CD14-positive monocyte (primary cell): ENCODE measurements at regions not wholly inside any gene's neighbourhood (a gene's known extent, or its start where the extent isn't known, plus 50 kb on each side); places are given as distances from the start of the nearest gene placed in this dataset.

Source experiments
- DNase-seq, 3 donors: peaks; one replicate each; pipeline ENCODE4 v3.0.0-alpha.2; 2011 to 2022
- H2AFZ ChIP-seq: 2 replicates; pipeline ENCODE4 v1.6.0; 2012; ENCODE audit warnings: mild to moderate bottlenecking, low read depth, low read length, inconsistent platforms; ENCODE audit not compliant: insufficient read depth, poor library complexity, severe bottlenecking
- H3K27ac ChIP-seq, 2 donors: 1 replicate in 1 of 2; 2 replicates in 1 of 2; pipeline ENCODE4 v1.5.1; 2012 to 2013; ENCODE audit warnings: low read length in 2 of 2, control low read depth in 1 of 2, inconsistent platforms in 1 of 2, low read depth in 1 of 2, mild to moderate bottlenecking in 1 of 2
- H3K27me3 ChIP-seq, 2 donors: one replicate each; pipeline versions ENCODE4 v1.6.0 to v1.6.1; 2011 to 2013; ENCODE audit warnings: low read length in 2 of 2; ENCODE audit not compliant: control insufficient read depth in 2 of 2, insufficient read depth in 2 of 2
- H3K36me3 ChIP-seq, 2 donors: replicated peaks in 1 of 2; 1 replicate in 1 of 2; 2 replicates in 1 of 2; pipeline versions ENCODE4 v1.5.1 to v1.6.1; 2012 to 2013; ENCODE audit warnings: low read length in 2 of 2, control low read depth in 1 of 2, inconsistent platforms in 1 of 2, mild to moderate bottlenecking in 1 of 2; ENCODE audit not compliant: insufficient read depth in 2 of 2, control insufficient read depth in 1 of 2
- H3K4me1 ChIP-seq, 2 donors: 1 replicate in 1 of 2; 2 replicates in 1 of 2; pipeline versions ENCODE4 v1.5.1 to v1.6.1; 2012 to 2013; ENCODE audit warnings: low read length in 2 of 2, control low read depth in 1 of 2, inconsistent platforms in 1 of 2, mild to moderate bottlenecking in 1 of 2, moderate library complexity in 1 of 2; ENCODE audit not compliant: insufficient read depth in 2 of 2, control insufficient read depth in 1 of 2
- H3K4me2 ChIP-seq: replicated peaks from 2 replicates; pipeline ENCODE3; 2012; ENCODE audit warnings: low read length, moderate library complexity, mild to moderate bottlenecking; ENCODE audit not compliant: poor library complexity, severe bottlenecking; ENCODE audit errors: extremely low read depth
- H3K4me3 ChIP-seq, 3 experiments: fragments of 200-600 bp in 1 of 3; sonication (generic) in 1 of 3; replicated peaks in 1 of 3; 1 replicate in 2 of 3; 2 replicates in 1 of 3; pipeline ENCODE4 v1.5.1; 2011 to 2013; ENCODE audit warnings: low read length in 3 of 3, mild to moderate bottlenecking in 3 of 3, control low read depth in 2 of 3, low read depth in 2 of 3, inconsistent platforms in 1 of 3, moderate library complexity in 1 of 3
- H3K79me2 ChIP-seq: 2 replicates; pipeline ENCODE4 v1.6.0; 2012; ENCODE audit warnings: mild to moderate bottlenecking, control low read depth, inconsistent platforms, low read length, moderate library complexity; ENCODE audit not compliant: insufficient read depth
- H3K9ac ChIP-seq: 2 replicates; pipeline ENCODE4 v1.6.0; 2017; ENCODE audit warnings: low read length, mild to moderate bottlenecking; ENCODE audit not compliant: insufficient read depth, poor library complexity, severe bottlenecking
- H3K9me3 ChIP-seq, 2 donors: replicated peaks in 1 of 2; 1 replicate in 1 of 2; 2 replicates in 1 of 2; pipeline versions ENCODE4 v1.5.1 to v1.6.1; 2012 to 2013; ENCODE audit warnings: low read length in 2 of 2, control low read depth in 1 of 2; ENCODE audit not compliant: control insufficient read depth in 1 of 2, insufficient read depth in 1 of 2
- H4K20me1 ChIP-seq: 2 replicates; pipeline ENCODE4 v1.6.0; 2012; ENCODE audit warnings: mild to moderate bottlenecking, low read length, control low read depth, moderate library complexity; ENCODE audit not compliant: insufficient read depth
- H3K27ac Mint-ChIP-seq, 7 donors: one replicate each; pipeline ENCODE4 v1.8.0; 2020; ENCODE audit warnings: mild to moderate bottlenecking in 7 of 7, mixed read lengths in 7 of 7, moderate library complexity in 6 of 7, inconsistent platforms in 2 of 7
- H3K27me3 Mint-ChIP-seq, 3 donors: one replicate each; pipeline ENCODE4 v1.8.0; 2021 to 2022; ENCODE audit warnings: low read depth in 3 of 3, mild to moderate bottlenecking in 3 of 3, mixed read lengths in 3 of 3, moderate library complexity in 3 of 3, inconsistent platforms in 1 of 3
- H3K36me3 Mint-ChIP-seq, 2 donors: one replicate each; pipeline ENCODE4 v1.8.0; 2020; ENCODE audit warnings: mixed read lengths in 2 of 2, inconsistent platforms in 1 of 2, mild to moderate bottlenecking in 1 of 2
- H3K4me1 Mint-ChIP-seq: one replicate; pipeline ENCODE4 v1.8.0; 2020; ENCODE audit warnings: mild to moderate bottlenecking, mixed read lengths
- H3K4me3 Mint-ChIP-seq, 2 donors: one replicate each; pipeline ENCODE4 v1.8.0; 2020; ENCODE audit warnings: mild to moderate bottlenecking in 2 of 2, mixed read lengths in 2 of 2, moderate library complexity in 1 of 2
- H3K9me3 Mint-ChIP-seq, 7 donors: one replicate each; pipeline ENCODE4 v1.8.0; 2020 to 2022; ENCODE audit warnings: mixed read lengths in 7 of 7, mild to moderate bottlenecking in 6 of 7, moderate library complexity in 6 of 7, inconsistent platforms in 2 of 7
- CTCF ChIP-seq: fragments of 200-600 bp; IDR thresholded peaks from one replicate; pipeline ENCODE4 v1.8.0; 2022; ENCODE audit warnings: antibody characterized with exemption, mild to moderate bottlenecking
- WGBS: methylation state at CpG from one replicate; pipeline ENCODE4 v1.1.5; 2013; ENCODE audit warnings: missing lambda C conversion rate; ENCODE audit not compliant: insufficient coverage; 5-methylcytosine and 5-hydroxymethylcytosine counted together
- intact Hi-C, 2 donors: fragments of 100-400 bp; cut with micrococcal nuclease; formaldehyde crosslinking; loops; one replicate each; pipeline versions ENCODE4 v1.15.0 to v1.15.1; 2023

DNA sequence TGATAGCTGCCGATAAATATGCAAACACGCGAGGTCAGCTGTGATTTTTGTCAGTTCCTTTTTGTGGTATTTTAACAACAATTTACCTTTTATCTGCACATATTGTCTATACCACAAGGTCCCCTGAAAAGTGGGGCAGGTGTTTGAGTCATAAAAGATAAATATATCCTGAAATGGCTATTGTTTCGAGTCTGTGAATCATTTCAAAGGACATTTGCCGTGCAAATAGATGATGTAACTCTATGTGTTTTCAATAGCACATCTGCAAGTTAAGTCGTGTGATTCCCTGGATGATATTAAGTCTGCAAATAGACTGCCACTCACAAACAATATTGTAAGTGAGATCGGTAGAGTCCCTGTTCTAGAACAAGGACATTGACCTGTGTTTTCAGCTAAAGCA is 193.0 kb upstream of the PITRM1 start:
- Histone ChIP-seq H4K20me1 (no peaks in the 10 kb centered on the region), H3K9me3 (peaks cover 9 to 10% of the 10 kb centered on the region in 2 donors), H3K4me2 (no peak overlapping the region), H3K27ac (no peak overlapping the region), H3K79me2 (no peaks in the 10 kb centered on the region), H3K9ac (no peak overlapping the region), H3K27me3 (no peaks in the 10 kb centered on the region), H3K4me3 (no peak overlapping the region), H2AFZ (no peak overlapping the region), H3K36me3 (no peaks in the 10 kb centered on the region), H3K4me1 (no peaks in the 10 kb centered on the region)
- intact Hi-C loops, result no loop called here
- Mint-ChIP-seq H3K27ac (no peak overlapping the region), H3K4me1 (no peaks in the 10 kb centered on the region), H3K4me3 (no peak overlapping the region), H3K27me3 (no peaks in the 10 kb centered on the region), H3K9me3 (peaks cover 6 to 21% (median 16%) of the 10 kb centered on the region in 7 donors), H3K36me3 (no peaks in the 10 kb centered on the region)
- no CpG with 5 or more reads among the region's 7 CpGs for WGBS
- no peak for DNase-seq
- TF ChIP-seq CTCF, result no peak

- H3K4me1 ChIP-seq, result no peaks in the 10 kb centered on the region
- no peak overlapping the region for H2AFZ ChIP-seq
- Mint-ChIP-seq H3K27ac (no peak overlapping the region), H3K4me1 (no peaks in the 10 kb centered on the region), H3K27me3 (no peaks in the 10 kb centered on the region), H3K9me3 (peaks cover 6 to 27% (median 18%) of the 10 kb centered on the region in 7 donors), H3K4me3 (no peak overlapping the region), H3K36me3 (no peaks in the 10 kb centered on the region)
- TF ChIP-seq CTCF, result no peak
- 89% methylated on average over 5 of the region's 12 CpGs for WGBS
- no peak overlapping the region for H3K4me2 ChIP-seq
- no peak overlapping the region for H3K4me3 ChIP-seq
- peaks cover 10 to 13% of the 10 kb centered on the region in 2 donors for H3K9me3 ChIP-seq
- H3K36me3 ChIP-seq, result no peaks in the 10 kb centered on the region
- intact Hi-C loops, result no loop called here
- no peaks in the 10 kb centered on the region for H4K20me1 ChIP-seq
- no peak overlapping the region for H3K27ac ChIP-seq
- no peaks in the 10 kb centered on the region for H3K79me2 ChIP-seq
- no peaks in the 10 kb centered on the region for H3K27me3 ChIP-seq
- DNase-seq, result no peak
- H3K9ac ChIP-seq, result no peak overlapping the region
Observed at GRCh38 chr10:3364768-3365480, 192.3 kb upstream of the PITRM1 start.
